ENCODE measurements at regions not wholly inside any gene's neighbourhood (a gene's known extent, or its start where the extent isn't known, plus 50 kb on each side); places are given as distances from the start of the nearest gene placed in this dataset.

GRCh38 chr2:39996653-39997080 lies 217.6 kb upstream of the THUMPD2 start:
- DNase-seq (ENCODE audit: low read depth), result peak; percentile 99

- no peak for DNase-seq (ENCODE audit: low read depth)
Observed at GRCh38 chr2:39995005-39995737, 216.1 kb upstream of the THUMPD2 start.

- DNase-seq (ENCODE audit: low read depth), result peak; percentile 82
Observed at GRCh38 chr2:39994151-39994550, 215.1 kb upstream of the THUMPD2 start.

DNA sequence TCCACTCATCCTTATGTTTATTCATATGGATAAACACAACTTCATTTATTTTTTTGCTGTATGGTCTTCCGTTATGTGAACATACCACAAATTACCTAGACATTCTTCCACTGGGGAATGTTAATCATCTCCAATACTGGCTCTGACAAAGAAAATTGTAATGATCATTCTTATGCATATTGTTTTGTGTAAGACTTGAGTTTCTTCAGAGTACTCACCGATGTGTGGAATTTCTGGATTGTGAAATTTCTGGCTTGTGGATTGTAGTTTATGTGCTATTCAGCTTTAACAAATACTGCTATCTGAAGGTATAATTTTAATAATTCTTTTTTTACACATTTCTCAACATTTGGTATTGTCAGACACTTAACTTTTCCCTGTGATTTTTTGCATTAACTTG lies 212.2 kb upstream of the THUMPD2 start:
- DNase-seq (ENCODE audit: low read depth), result peak; percentile 43

DNA sequence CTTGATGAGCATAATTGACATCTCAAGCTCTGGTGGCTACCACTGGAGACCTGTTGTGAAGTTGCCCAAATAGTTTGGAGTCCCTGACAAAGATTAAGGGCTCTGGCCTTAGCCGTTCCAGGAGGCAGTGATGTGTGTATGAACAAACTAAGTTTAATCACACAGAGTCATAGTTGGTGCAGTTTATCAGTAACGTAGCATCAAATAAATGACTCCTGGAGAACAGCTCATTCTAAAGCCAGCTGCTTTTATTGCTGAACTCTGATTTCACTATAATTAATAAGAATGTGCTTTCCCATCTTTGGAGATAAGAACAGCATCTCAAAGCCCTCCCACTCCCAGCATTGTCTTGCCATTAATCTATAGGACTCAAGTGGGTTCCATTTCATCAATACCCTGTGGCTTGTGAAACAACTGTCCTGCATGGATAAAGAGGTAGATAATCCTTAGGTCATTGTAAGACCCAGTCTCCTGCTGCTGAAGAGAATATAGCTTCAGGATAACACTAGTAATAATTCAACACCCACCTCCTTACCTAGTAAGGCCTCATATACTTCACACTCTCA lies 211.4 kb upstream of the THUMPD2 start:
- no peak for DNase-seq (ENCODE audit: low read depth)

GRCh38 chr2:39989888-39990287 lies 210.8 kb upstream of the THUMPD2 start:
- DNase-seq (ENCODE audit: low read depth), result no peak

- DNase-seq (ENCODE audit: low read depth), result no peak
Observed at GRCh38 chr2:39981883-39982311, 202.8 kb upstream of the THUMPD2 start.

- no peak for DNase-seq (ENCODE audit: low read depth)
Observed at GRCh38 chr2:39975476-39976020, 196.5 kb upstream of the THUMPD2 start.

GRCh38 chr2:39968037-39968436 lies 189.0 kb upstream of the THUMPD2 start:
- no peak for DNase-seq (ENCODE audit: low read depth)

DNA sequence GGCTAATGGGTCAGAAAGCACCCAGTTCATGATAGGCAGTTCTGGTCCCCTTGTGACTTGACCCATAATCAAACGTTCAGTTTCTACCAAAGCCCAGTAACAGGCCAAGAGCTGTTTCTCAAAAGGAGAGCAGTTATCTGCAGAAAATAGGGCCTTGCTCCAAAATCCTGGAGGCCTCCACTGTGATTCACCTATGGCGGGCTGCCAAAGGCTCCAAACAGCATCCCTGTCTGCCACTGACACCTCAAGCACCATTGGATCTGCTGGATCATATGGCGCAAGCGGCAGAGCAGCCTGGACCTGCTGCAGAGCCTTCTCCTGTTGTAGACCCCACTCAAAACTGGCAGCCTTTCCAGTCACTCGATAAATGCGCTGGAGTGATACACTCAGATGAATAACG lies 181.6 kb upstream of the THUMPD2 start:
- DNase-seq (ENCODE audit: low read depth), result peak; percentile 11

GRCh38 chr2:39954346-39954745 lies 175.3 kb upstream of the THUMPD2 start:
- peak; percentile 51 for DNase-seq (ENCODE audit: low read depth)

- peak; percentile 36 for DNase-seq (ENCODE audit: low read depth)
Observed at GRCh38 chr2:39949131-39949530, 170.1 kb upstream of the THUMPD2 start.

DNA sequence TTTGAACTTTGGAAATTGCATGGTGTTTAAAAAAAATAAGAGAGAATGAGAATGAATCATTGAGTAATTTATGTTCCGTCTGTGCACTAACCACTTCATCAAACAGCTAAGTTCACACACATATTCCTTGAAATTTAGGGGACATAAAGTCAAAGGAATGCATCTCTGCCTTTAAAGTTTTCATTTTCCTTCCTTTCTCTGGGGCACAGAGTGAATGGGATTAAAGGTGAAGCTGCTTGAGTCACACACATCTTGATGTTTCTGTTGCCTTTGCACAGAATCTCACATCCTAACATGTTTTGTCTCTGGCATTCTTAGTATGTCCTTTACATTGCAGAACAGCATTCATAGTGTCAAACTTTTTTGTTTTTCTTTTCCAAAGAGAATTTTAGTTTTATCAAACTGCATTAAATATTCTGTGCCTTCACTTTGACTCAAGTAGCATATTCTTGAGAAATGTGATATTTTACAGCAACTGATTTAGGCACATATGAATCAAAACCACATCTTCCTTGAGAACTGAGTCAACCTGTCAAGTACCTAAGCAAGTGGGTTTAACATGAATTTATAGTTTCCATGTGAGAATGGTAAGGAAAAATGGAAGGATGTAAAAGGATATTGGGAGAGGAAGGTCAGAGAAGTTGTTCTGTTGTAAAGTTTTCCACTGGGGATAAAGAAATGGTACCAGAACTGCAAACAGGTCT lies 169.1 kb upstream of the THUMPD2 start:
- peak; percentile 72 for DNase-seq (ENCODE audit: low read depth)

GRCh38 chr2:39947294-39948015 lies 168.4 kb upstream of the THUMPD2 start:
- DNase-seq (ENCODE audit: low read depth), result peak; percentile 22

GRCh38 chr2:39942950-39943349 lies 163.9 kb upstream of the THUMPD2 start:
- peak; percentile 66 for DNase-seq (ENCODE audit: low read depth)

- peak; percentile 96 for DNase-seq (ENCODE audit: low read depth)
Observed at GRCh38 chr2:39938035-39938835, 159.2 kb upstream of the THUMPD2 start.

DNA sequence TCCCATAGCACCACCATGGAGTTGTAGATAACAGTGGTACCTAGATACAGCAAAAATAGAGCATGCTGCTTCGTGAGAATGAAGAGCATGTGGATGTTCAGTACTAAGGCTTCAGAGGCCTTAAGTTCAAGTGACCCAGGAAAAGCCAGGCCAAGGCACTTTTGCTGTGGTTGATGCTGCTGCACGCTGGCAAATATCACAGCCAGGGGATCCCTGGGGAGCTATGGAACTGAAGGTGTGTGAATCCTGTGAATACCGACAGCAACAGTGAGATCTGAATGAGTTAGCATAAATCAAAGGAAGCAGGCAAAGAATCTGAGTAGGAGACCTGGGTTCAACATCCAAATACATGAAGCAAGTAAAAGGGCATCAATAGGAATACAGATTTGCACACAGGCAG lies 158.6 kb upstream of the THUMPD2 start:
- no peak for DNase-seq (ENCODE audit: low read depth)

GRCh38 chr2:39934851-39935250 lies 155.8 kb upstream of the THUMPD2 start:
- DNase-seq (ENCODE audit: low read depth), result no peak

DNA sequence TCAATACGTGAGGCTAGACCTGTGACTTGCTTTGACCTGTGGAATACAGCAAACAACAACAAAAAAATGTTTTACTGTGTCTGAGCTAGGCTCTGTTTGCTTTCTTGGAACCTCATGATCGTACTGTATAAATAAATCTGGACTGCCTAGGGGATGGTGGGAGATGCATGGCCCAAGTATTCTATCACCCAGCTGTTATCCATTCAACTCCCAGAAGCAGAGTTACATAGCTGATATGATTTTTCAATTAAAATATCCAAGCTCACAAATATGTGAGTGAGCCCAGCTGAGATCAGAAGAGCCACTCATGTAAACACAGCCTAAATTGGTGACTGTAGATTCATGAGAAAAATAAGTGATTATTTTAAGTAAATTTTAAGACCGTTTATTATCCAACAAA lies 154.1 kb upstream of the THUMPD2 start:
- DNase-seq (ENCODE audit: low read depth), result no peak

- no peak for DNase-seq (ENCODE audit: low read depth)
Observed at GRCh38 chr2:39932198-39932597, 153.1 kb upstream of the THUMPD2 start.

Measured in LHCN-M2 (cell line).